ENCODE measurements at regions not wholly inside any gene's neighbourhood (a gene's known extent, or its start where the extent isn't known, plus 50 kb on each side); places are given as distances from the start of the nearest gene placed in this dataset.

DNA sequence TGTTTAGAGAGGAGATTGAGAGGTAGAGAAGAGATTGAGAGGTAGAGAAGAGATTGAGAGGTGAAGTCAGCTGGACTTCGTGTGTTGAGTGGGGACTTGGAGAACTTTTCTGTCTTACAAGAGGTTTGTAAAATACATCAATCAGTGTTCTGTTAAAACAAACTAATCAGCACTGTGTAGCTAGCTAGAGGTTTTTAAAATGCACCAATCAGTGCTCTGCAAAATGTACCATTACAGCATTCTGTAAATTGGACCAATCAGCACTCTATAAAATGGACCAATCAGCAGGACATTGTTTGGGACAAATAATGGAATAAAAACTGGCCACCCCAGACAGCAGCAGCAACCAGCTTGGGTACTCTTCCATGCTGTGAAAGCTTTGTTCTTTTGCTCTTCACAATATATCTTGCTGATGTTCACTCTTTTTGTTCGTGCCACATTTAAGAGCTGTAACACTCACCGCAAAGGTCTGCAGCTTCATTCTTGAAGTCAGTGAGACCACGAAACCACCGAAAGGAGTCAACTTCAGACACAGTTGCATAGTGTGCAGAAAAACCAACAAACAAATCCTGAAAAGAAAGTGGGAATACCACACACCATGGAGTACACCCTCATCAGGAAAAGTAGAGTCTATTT is 366.9 kb upstream of the HSFY2 start:
- TF ChIP-seq, protein P1, sequence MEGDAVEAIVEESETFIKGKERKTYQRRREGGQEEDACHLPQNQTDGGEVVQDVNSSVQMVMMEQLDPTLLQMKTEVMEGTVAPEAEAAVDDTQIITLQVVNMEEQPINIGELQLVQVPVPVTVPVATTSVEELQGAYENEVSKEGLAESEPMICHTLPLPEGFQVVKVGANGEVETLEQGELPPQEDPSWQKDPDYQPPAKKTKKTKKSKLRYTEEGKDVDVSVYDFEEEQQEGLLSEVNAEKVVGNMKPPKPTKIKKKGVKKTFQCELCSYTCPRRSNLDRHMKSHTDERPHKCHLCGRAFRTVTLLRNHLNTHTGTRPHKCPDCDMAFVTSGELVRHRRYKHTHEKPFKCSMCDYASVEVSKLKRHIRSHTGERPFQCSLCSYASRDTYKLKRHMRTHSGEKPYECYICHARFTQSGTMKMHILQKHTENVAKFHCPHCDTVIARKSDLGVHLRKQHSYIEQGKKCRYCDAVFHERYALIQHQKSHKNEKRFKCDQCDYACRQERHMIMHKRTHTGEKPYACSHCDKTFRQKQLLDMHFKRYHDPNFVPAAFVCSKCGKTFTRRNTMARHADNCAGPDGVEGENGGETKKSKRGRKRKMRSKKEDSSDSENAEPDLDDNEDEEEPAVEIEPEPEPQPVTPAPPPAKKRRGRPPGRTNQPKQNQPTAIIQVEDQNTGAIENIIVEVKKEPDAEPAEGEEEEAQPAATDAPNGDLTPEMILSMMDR (IDR thresholded peaks at IDR 0.05; ENCODE audit: insufficient read depth, low read length, severe bottlenecking): no peak
- FAIRE-seq (no peak), DNase-seq (ENCODE audit: low read depth) (no peak)
- Histone ChIP-seq H3K36me3 (ENCODE audit: control insufficient read depth, insufficient read depth, low read length) (no peaks in the 10 kb centered on the region), H3K27me3 (ENCODE audit: control insufficient read depth, insufficient read depth, low read length) (no peaks in the 10 kb centered on the region), H3K4me3 (ENCODE audit: low read depth, low read length) (no peak overlapping the region)

- Histone ChIP-seq H3K27me3 (ENCODE audit: control insufficient read depth, insufficient read depth, low read length) (no peaks in the 10 kb centered on the region), H3K4me3 (ENCODE audit: low read depth, low read length) (no peak overlapping the region), H3K36me3 (ENCODE audit: control insufficient read depth, insufficient read depth, low read length) (no peaks in the 10 kb centered on the region)
- no peak for DNase-seq (ENCODE audit: low read depth)
- no peak for FAIRE-seq
- TF ChIP-seq, protein P1 (IDR thresholded peaks at IDR 0.05; ENCODE audit: insufficient read depth, low read length, severe bottlenecking): no peak
Measured at GRCh38 chrY:19134426-19134825, 360.9 kb upstream of the HSFY2 start.

DNA sequence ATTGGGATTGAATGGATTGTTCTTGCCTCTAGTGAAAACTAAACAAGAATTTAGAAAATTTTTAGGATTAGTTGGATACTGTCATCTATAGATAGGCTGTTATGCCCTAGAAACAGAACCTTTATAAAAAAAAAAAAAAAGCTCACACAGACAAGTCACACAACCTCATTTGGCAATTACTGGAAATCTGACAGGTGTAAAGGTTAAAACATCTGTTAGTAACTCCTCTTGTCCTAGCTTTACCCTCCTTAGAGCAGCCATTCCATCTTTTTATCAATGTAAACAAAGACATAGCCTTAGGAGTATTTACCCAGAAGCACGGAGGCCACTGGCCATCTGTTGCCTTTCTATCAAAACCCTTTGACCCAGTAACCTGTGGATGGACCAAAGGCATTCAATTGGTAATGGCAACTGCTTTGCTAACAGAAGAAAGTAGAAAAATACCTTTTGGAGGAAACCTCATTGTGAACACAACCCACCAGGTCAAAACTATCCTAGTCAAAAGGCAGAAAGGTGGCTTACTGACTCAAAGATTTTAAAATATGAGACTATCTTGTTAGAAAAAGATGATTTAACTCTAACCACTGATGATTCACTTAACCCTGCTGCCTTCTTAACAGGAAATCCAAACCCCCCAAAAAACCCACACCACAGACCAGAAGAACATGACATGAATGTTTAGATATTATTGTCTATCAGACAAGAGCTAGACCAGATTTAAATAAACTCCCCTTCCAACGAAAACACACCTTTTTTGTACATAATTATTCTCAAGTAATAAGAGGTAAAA is 357.2 kb upstream of the HSFY2 start:
- DNase-seq (ENCODE audit: low read depth): peak; percentile 4
- Histone ChIP-seq H3K36me3 (ENCODE audit: control insufficient read depth, insufficient read depth, low read length) (no peaks in the 10 kb centered on the region), H3K4me3 (ENCODE audit: low read depth, low read length) (no peak overlapping the region), H3K27me3 (ENCODE audit: control insufficient read depth, insufficient read depth, low read length) (no peaks in the 10 kb centered on the region)
- TF ChIP-seq, protein P1 (IDR thresholded peaks at IDR 0.05; ENCODE audit: insufficient read depth, low read length, severe bottlenecking): no peak
- no peak for FAIRE-seq

GRCh38 chrY:19126889-19127288 is 353.4 kb upstream of the HSFY2 start:
- Histone ChIP-seq H3K27me3 (ENCODE audit: control insufficient read depth, insufficient read depth, low read length) (no peaks in the 10 kb centered on the region), H3K36me3 (ENCODE audit: control insufficient read depth, insufficient read depth, low read length) (no peaks in the 10 kb centered on the region), H3K4me3 (ENCODE audit: low read depth, low read length) (no peak overlapping the region)
- no peak for FAIRE-seq
- DNase-seq (ENCODE audit: low read depth): peak; percentile 85
- TF ChIP-seq, protein P1 (IDR thresholded peaks at IDR 0.05; ENCODE audit: insufficient read depth, low read length, severe bottlenecking): no peak

DNA sequence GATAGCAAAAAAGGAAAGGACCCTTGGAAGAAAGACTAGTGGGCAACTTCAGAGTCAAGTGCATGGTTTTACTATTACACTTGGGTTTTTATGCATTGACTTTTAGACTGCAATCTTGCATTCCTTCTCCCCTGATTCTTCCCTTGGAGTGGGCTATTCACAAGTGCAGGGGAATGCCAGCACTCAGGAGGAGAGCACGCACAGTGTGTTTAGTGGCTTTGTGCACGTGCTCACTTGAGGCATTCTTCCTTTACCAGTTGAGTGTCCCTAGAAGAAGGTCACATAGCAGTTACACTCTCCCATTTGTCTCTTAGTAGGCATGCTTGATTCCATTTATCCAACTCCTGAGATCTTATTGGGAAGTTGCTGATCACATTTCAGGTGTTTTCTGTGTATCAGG is 351.1 kb upstream of the HSFY2 start:
- Histone ChIP-seq H3K36me3 (ENCODE audit: control insufficient read depth, insufficient read depth, low read length) (no peaks in the 10 kb centered on the region), H3K4me3 (ENCODE audit: low read depth, low read length) (no peak overlapping the region), H3K27me3 (ENCODE audit: control insufficient read depth, insufficient read depth, low read length) (no peaks in the 10 kb centered on the region)
- DNase-seq (ENCODE audit: low read depth) (no peak), FAIRE-seq (no peak)
- TF ChIP-seq, protein P1 (IDR thresholded peaks at IDR 0.05; ENCODE audit: insufficient read depth, low read length, severe bottlenecking): no peak
